ENCODE measurements at regions not wholly inside any gene's neighbourhood (a gene's known extent, or its start where the extent isn't known, plus 50 kb on each side); places are given as distances from the start of the nearest gene placed in this dataset.
"Not testable (repeated sequence)": the region's sequence is repeated elsewhere in the genome, so short reads cannot be mapped to it uniquely, and the experiment has no call there.

GRCh38 chr15:24848050-24848449, 106.7 kb upstream of the SNRPN start:
- DNase-seq (ENCODE audit: low read depth) = no peak

GRCh38 chr15:24856397-24857390, 98.1 kb upstream of the SNRPN start:
- DNase-seq (ENCODE audit: low read depth) = no peak

DNA sequence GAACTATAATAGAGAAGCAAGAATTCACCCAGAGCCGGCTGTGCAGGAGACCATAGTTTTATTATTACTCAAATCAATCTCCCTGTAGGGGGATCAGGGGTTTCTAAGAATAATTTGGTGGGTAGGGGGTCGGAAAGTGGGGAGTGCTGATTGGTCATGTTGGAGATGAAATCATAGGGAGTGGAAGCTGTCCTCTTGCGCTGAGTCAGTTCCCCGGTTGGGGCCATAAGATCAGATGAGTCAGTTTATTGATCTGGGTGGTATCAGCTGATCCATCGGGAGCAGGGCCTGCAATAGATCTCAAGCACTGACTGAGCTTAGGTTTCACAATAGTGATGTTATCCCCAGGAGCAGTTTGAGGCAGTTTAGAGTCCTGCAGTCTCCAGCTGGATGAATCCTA, 97.0 kb upstream of the SNRPN start:
- DNase-seq (ENCODE audit: low read depth) = no peak

DNA sequence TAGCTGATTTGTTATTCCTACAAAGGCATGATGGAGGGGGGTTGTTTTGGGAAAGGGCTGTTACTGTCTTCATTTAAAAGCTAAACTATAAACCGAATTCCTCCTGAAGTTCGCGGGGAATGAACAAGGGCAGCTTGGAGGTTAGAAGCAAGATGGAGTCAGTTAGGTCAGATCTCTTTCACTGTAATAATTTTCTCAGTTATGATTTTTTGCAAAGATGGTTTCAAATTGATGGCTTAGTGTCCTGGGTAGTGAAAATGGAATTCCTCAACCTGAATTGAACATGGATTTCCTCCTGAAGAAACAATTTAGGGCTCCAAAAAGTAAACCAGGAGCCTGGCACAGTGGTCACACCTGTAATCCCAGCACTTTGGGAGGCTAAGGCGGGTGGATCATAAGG, 96.6 kb upstream of the SNRPN start:
- not testable (repeated sequence) for DNase-seq (ENCODE audit: low read depth)

GRCh38 chr15:24858737-24859601, 95.8 kb upstream of the SNRPN start:
- DNase-seq (ENCODE audit: low read depth) = no peak

GRCh38 chr15:24861014-24861690, 93.6 kb upstream of the SNRPN start:
- DNase-seq (ENCODE audit: low read depth) = no peak

GRCh38 chr15:24862726-24863521, 91.9 kb upstream of the SNRPN start:
- DNase-seq (ENCODE audit: low read depth) = no peak

- DNase-seq (ENCODE audit: low read depth) = no peak
Observed at GRCh38 chr15:24865303-24865702, 89.5 kb upstream of the SNRPN start.

DNA sequence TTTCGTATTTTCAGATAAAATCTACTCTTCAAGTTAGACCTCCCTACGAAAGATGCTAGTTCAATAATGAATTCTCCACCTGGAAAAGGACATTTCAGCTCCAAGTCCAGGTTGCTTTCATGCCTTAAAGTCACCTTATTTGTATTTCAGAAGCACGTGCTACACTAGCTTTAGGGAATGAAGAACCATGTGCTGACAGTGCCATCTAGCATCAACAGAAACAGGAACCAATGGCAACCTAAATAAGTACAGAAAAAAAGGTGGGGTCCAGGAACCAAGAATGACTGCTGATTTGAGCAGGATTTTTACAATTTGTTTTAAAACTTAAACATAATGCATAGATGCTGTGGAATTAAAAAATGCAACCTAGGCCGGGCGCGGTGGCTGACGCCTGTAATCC, 77.6 kb upstream of the SNRPN start:
- DNase-seq (ENCODE audit: low read depth) = no peak

GRCh38 chr15:24878153-24878552, 76.6 kb upstream of the SNRPN start:
- DNase-seq (ENCODE audit: low read depth) = no peak

- DNase-seq (ENCODE audit: low read depth) = no peak
Observed at GRCh38 chr15:24879492-24879891, 75.3 kb upstream of the SNRPN start.

DNA sequence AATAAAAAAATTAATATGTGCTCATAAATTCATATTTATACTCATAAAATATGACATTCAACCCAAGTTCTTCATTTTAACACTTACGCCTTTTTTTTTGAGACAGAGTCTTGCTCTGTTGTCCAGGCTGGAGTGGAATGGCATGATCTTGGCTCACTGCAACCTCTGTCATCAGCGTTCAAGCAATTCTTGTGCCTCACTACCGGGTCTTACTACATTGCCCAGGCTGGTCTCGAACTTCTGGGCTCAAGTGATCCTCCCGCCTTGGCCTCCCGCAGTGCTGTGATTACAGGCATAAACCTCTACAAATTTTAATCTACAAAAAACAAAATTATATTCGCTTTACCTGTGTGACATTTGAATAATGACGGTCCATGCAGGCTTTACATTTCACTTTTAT, 74.1 kb upstream of the SNRPN start:
- DNase-seq (ENCODE audit: low read depth) = no peak

DNA sequence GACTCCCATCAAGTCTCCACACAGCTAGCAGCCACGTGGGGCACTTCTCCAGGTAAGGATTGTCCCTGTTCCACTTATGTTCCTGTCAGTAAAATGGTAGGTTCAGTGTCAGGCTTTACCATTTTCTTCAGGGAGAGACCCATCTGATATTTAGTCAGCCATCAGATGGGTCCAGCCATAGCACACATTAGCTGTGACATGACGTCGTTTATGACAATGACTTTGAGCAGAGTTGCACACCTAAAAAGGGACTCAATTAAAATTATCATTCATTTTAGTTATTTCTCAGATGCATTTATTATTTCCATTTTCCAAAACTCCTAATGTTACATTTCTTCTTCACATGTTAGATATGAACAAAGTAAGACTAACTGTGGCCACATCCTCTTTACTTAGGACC, 68.2 kb upstream of the SNRPN start:
- DNase-seq (ENCODE audit: low read depth) = no peak

DNA sequence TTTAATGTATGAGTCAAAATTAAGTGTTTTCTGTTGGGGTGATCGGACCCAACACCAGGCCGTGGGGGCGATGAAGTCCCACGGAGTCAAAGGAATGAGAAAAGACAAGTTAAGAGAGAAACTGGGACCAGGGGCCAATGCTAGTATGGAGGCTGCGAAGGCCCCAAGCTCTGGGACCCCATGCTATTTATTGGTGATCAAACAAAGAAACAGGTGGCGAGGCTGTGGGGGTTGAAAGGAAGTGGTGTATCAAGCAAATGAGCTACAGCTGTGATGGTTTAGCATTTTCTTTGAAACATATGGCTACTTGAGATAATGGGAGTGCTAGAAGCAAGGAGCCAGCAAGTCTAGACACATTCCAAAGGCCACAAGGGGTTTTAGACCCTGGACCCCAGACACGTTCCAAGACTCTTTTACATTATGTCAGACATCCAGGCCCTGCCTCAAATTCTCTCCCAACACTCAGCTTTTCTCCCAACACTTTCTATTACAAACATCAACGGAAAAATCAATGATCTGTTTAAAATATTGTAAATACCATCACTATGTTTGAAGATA, 56.0 kb upstream of the SNRPN start:
- no peak for DNase-seq (ENCODE audit: low read depth)

DNA sequence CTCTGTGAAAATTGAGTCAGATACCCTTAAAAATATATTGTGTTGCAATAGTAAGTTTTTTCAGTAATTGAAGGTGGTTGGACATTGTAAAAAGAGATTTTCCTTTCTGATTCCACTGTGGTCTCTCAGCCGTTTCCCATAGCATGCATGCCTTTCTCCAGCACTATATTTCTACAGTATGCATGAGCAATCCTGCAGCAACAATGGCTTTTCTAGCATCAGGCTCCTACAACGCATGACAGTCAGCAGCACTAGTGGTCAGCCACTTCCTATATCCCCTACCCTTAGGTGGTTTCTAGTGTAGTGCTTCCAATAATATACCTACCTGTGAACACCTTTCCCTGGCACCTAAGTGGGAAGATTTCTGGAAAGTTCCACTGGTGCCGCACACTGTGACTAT, 55.4 kb upstream of the SNRPN start:
- no peak for DNase-seq (ENCODE audit: low read depth)

DNA sequence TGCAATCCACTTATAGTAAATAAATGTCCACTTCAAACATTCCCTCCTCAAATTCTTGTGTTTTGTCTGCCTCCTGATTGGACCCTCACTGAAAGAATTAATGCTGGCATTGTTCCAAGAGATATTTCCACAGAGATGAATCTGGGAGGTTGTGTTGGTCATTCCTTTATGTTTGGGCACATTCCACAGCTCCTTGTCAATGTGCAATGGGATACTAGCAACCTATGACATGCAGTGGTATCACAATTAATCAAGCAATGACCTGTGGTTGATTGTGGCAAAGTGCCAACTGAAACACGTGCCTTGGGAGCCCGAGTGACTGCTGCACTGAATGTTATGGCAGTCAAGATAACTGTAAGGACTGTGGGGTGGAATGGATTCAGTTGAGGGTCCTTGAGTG, 55.0 kb upstream of the SNRPN start:
- DNase-seq (ENCODE audit: low read depth) = no peak

GRCh38 chr15:24901409-24901808, 53.4 kb upstream of the SNRPN start:
- no peak for DNase-seq (ENCODE audit: low read depth)
